Fibroblast of skin of scalp (primary cell): ENCODE measurements at regions not wholly inside any gene's neighbourhood (a gene's known extent, or its start where the extent isn't known, plus 50 kb on each side); places are given as distances from the start of the nearest gene placed in this dataset.
"Not testable (repeated sequence)": the region's sequence is repeated elsewhere in the genome, so short reads cannot be mapped to it uniquely, and the experiment has no call there.

ENCODE experiments used
- DNase-seq: peaks from one replicate; pipeline ENCODE4 v3.0.0-alpha.2; 2013

- DNase-seq = no peak
These were observed 364.8 kb upstream of the IGFBP3 start for GRCh38 chr7:46285878-46286277.

GRCh38 chr7:46283852-46284251, 362.8 kb upstream of the IGFBP3 start:
- DNase-seq = no peak

GRCh38 chr7:46282155-46282554, 361.1 kb upstream of the IGFBP3 start:
- no peak for DNase-seq

- no peak for DNase-seq
These were observed 360.0 kb upstream of the IGFBP3 start for GRCh38 chr7:46281071-46281470.

GRCh38 chr7:46279290-46279689, 358.2 kb upstream of the IGFBP3 start:
- DNase-seq = peak; percentile 40

- DNase-seq = no peak
These were observed 343.6 kb upstream of the IGFBP3 start for GRCh38 chr7:46264646-46265045.

GRCh38 chr7:46261638-46262037, 340.6 kb upstream of the IGFBP3 start:
- DNase-seq = not testable (repeated sequence)

GRCh38 chr7:46259947-46260346, 338.9 kb upstream of the IGFBP3 start:
- DNase-seq = no peak

GRCh38 chr7:46257761-46258448, 336.8 kb upstream of the IGFBP3 start:
- peak; percentile 95 for DNase-seq

GRCh38 chr7:46256870-46257661, 336.0 kb upstream of the IGFBP3 start:
- peak; percentile 28 for DNase-seq

- no peak for DNase-seq
These were observed 332.4 kb upstream of the IGFBP3 start for GRCh38 chr7:46253520-46253919.

GRCh38 chr7:46247664-46248063, 326.6 kb upstream of the IGFBP3 start:
- peak; percentile 59 for DNase-seq

GRCh38 chr7:46245586-46246111, 324.6 kb upstream of the IGFBP3 start:
- no peak for DNase-seq

GRCh38 chr7:46244757-46245156, 323.7 kb upstream of the IGFBP3 start:
- DNase-seq = peak; percentile 63

- no peak for DNase-seq
These were observed 322.3 kb upstream of the IGFBP3 start for GRCh38 chr7:46243406-46243805.

GRCh38 chr7:46239846-46240245, 318.8 kb upstream of the IGFBP3 start:
- DNase-seq = no peak

- DNase-seq = no peak
These were observed 316.4 kb upstream of the IGFBP3 start for GRCh38 chr7:46237466-46237865.

GRCh38 chr7:46233585-46234329, 312.7 kb upstream of the IGFBP3 start:
- DNase-seq = peak; percentile 29

- peak; percentile 95 for DNase-seq
These were observed 309.9 kb upstream of the IGFBP3 start for GRCh38 chr7:46230990-46231305.

GRCh38 chr7:46230298-46230989, 309.4 kb upstream of the IGFBP3 start:
- no peak for DNase-seq

GRCh38 chr7:46229409-46229808, 308.3 kb upstream of the IGFBP3 start:
- peak; percentile 93 for DNase-seq

GRCh38 chr7:46226860-46227259, 305.8 kb upstream of the IGFBP3 start:
- no peak for DNase-seq

GRCh38 chr7:46224363-46224762, 303.3 kb upstream of the IGFBP3 start:
- peak; percentile 22 for DNase-seq
